OCI-LY7 (cell line): ENCODE measurements at regions not wholly inside any gene's neighbourhood (a gene's known extent, or its start where the extent isn't known, plus 50 kb on each side); places are given as distances from the start of the nearest gene placed in this dataset.
A peak's percentile ranks its signal among the peaks of the same experiment; 100 is the strongest.

Source experiments
- BruUV-seq: library from RNA; stranded (reverse); fragments of 400-500 nt; replicated peaks from 2 replicates; lab custom pipeline; 2021; lab: Mats Ljungman, UMichigan
- CTCF ChIA-PET: fragments of 300-600 bp; sonication (Branson Sonifier 250); formaldehyde crosslinking; loops from one replicate; lab custom pipeline; 2022; ENCODE audit warnings: antibody characterized with exemption; ENCODE audit not compliant: unreplicated experiment; lab: Charles Lee
- POLR2A ChIA-PET: fragments of 300-600 bp; sonication (Branson Sonifier 250); formaldehyde crosslinking; loops from one replicate; lab custom pipeline; 2022; ENCODE audit warnings: antibody characterized with exemption; lab: Charles Lee
- DNase-seq: peaks from one replicate; pipeline ENCODE4 v3.0.0-alpha.2; 2015; ENCODE audit warnings: low spot score
- H2AFZ ChIP-seq: fragments of 200-600 bp; sonication (generic), shearing (Covaris generic); 2 replicates; pipeline ENCODE4 v1.6.1; 2014; ENCODE audit warnings: mild to moderate bottlenecking, antibody characterized with exemption, low read length, moderate library complexity
- H3K27ac ChIP-seq: fragments of 200-600 bp; sonication (generic); 2 replicates; pipeline ENCODE4 v1.5.1; 2014; ENCODE audit warnings: mixed run types, low read depth, mild to moderate bottlenecking, moderate library complexity, low read length, inconsistent platforms; ENCODE audit not compliant: poor library complexity, severe bottlenecking
- H3K36me3 ChIP-seq: fragments of 200-600 bp; sonication (generic); 2 replicates; pipeline ENCODE4 v1.6.1; 2014; ENCODE audit warnings: mild to moderate bottlenecking, antibody characterized with exemption, low read length, moderate library complexity, mixed read lengths; ENCODE audit not compliant: insufficient read depth
- H3K4me1 ChIP-seq: fragments of 200-600 bp; sonication (generic); 2 replicates; pipeline ENCODE4 v1.5.1; 2014; ENCODE audit warnings: mild to moderate bottlenecking, low read length; ENCODE audit not compliant: insufficient read depth, poor library complexity, severe bottlenecking
- H3K4me2 ChIP-seq: fragments of 200-600 bp; sonication (generic); 2 replicates; pipeline ENCODE4 v1.6.1; 2014; ENCODE audit warnings: mild to moderate bottlenecking, low read length
- H3K4me3 ChIP-seq: fragments of 200-600 bp; sonication (generic); 2 replicates; pipeline ENCODE4 v1.5.1; 2014; ENCODE audit warnings: mild to moderate bottlenecking, low read depth, low read length; ENCODE audit not compliant: poor library complexity, severe bottlenecking
- H3K79me2 ChIP-seq: fragments of 200-600 bp; sonication (generic); 2 replicates; pipeline ENCODE4 v1.6.1; 2016; ENCODE audit warnings: low read depth, mild to moderate bottlenecking, low read length, moderate library complexity, mixed read lengths; ENCODE audit not compliant: insufficient read depth
- H3K9me2 ChIP-seq: fragments of 200-600 bp; sonication (generic); 2 replicates; pipeline ENCODE4 v1.6.1; 2016; ENCODE audit warnings: mild to moderate bottlenecking, low read length, mixed read lengths; ENCODE audit not compliant: insufficient read depth
- H3K9me3 ChIP-seq: fragments of 200-600 bp; sonication (generic); 2 replicates; pipeline ENCODE4 v1.6.1; 2014; ENCODE audit warnings: mild to moderate bottlenecking, mixed run types, low read length, mixed read lengths
- H4K20me1 ChIP-seq: fragments of 200-600 bp; sonication (generic); 2 replicates; pipeline ENCODE4 v1.6.1; 2014; ENCODE audit warnings: mild to moderate bottlenecking, antibody characterized with exemption, low read length, moderate library complexity, mixed read lengths; ENCODE audit not compliant: insufficient read depth
- EZH2phosphoT487 ChIP-seq: fragments of 200-600 bp; sonication (generic); IDR thresholded peaks from 2 replicates; pipeline ENCODE4 v1.6.1; 2018; ENCODE audit warnings: low read depth, borderline replicate concordance, mild to moderate bottlenecking, mixed run types, antibody characterized with exemption, low read length, moderate library complexity, mixed read lengths
- intact Hi-C: fragments of 100-400 bp; cut with micrococcal nuclease; formaldehyde crosslinking; loops from one replicate; pipeline ENCODE4 v1.10.0; 2022; ENCODE audit not compliant: unreplicated experiment
- TF ChIP-seq, protein P1 (sequence below): fragments of 200-600 bp; sonication (generic); conservative IDR thresholded peaks from 2 replicates; pipeline ENCODE4 v1.5.1; 2014; ENCODE audit warnings: mild to moderate bottlenecking, antibody characterized with exemption, low read length, moderate library complexity, mixed read lengths

DNA sequence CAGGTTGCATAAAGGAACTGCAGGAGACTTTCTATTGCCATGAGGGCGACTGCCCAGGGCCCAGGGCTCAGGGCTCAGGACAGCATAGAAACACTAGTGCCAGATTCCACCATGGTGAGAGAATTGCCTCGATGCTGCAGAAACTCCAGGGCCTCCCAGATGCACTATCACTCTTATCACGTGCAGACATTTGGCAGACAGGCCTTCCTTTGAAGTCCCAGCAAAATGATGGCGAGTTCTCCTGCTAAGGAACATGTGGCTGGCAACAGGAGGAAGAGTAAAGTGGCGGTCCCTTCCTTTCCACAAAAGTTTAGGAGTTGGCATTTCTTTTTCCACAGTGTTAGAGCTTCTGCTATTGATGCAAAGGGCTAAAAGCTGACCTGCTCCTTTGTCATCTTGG is 214.0 kb upstream of the LNX1 start:
- no peaks in the 10 kb centered on the region for H4K20me1 ChIP-seq
- ChIA-PET CTCF (interaction anchor here (0.6 to 1.3 kb wide), 2 partner anchors 98 to 100 kb away, joined by 4 to 9 read pairs; no protein-coding TSS in a partner anchor), POLR2A (no interaction called here)
- H3K4me1 ChIP-seq, result no peaks in the 10 kb centered on the region
- H3K4me3 ChIP-seq, result no peak overlapping the region
- H3K9me3 ChIP-seq, result no peaks in the 10 kb centered on the region
- no peaks in the 10 kb centered on the region for H3K36me3 ChIP-seq
- DNase-seq, result no peak
- no TSS peak for BruUV-seq
- no peak overlapping the region for H3K4me2 ChIP-seq
- H3K9me2 ChIP-seq, result no peaks in the 10 kb centered on the region
- no peaks in the 10 kb centered on the region for H3K79me2 ChIP-seq
- TF ChIP-seq, protein P1, sequence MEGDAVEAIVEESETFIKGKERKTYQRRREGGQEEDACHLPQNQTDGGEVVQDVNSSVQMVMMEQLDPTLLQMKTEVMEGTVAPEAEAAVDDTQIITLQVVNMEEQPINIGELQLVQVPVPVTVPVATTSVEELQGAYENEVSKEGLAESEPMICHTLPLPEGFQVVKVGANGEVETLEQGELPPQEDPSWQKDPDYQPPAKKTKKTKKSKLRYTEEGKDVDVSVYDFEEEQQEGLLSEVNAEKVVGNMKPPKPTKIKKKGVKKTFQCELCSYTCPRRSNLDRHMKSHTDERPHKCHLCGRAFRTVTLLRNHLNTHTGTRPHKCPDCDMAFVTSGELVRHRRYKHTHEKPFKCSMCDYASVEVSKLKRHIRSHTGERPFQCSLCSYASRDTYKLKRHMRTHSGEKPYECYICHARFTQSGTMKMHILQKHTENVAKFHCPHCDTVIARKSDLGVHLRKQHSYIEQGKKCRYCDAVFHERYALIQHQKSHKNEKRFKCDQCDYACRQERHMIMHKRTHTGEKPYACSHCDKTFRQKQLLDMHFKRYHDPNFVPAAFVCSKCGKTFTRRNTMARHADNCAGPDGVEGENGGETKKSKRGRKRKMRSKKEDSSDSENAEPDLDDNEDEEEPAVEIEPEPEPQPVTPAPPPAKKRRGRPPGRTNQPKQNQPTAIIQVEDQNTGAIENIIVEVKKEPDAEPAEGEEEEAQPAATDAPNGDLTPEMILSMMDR, result no peak
- TF ChIP-seq EZH2phosphoT487, result no peak
- intact Hi-C loops, result no loop called here
- no peak overlapping the region for H3K27ac ChIP-seq
- no peak overlapping the region for H2AFZ ChIP-seq

DNA sequence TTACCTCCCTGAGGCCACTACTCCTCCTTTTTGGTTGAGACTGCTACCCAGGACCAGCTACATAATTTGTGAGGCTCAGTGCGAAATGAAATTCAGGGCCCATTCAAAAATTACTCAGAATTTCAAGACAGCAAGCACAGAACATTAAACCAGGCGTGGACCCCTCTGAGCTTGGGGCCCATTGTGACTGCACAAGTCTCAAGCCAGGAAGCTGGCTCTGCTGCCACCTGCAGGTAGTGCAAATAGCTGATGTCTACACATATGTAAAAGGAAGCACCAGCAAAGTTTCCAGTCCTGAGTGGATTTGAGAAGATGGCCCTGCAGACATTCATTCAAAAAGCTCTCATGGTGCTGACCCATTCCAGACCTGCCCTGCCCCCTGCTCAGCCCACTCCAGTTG is 213.4 kb upstream of the LNX1 start:
- Histone ChIP-seq H3K9me3 (no peaks in the 10 kb centered on the region), H3K36me3 (no peaks in the 10 kb centered on the region), H3K9me2 (no peaks in the 10 kb centered on the region), H3K27ac (no peak overlapping the region), H3K4me1 (no peaks in the 10 kb centered on the region), H3K4me3 (no peak overlapping the region), H4K20me1 (no peaks in the 10 kb centered on the region), H3K79me2 (no peaks in the 10 kb centered on the region), H3K4me2 (no peak overlapping the region), H2AFZ (peak overlapping the region; percentile 21; the same call in 1 of the 2 replicates)
- peak; percentile 78 for DNase-seq
- TF ChIP-seq EZH2phosphoT487, result no peak
- TF ChIP-seq, protein P1, result peak; percentile 89
- no TSS peak for BruUV-seq
- ChIA-PET POLR2A (interaction anchor here (0.7 kb wide), 1 partner anchor 98 kb away, joined by 3 read pairs; no protein-coding TSS in a partner anchor), CTCF (interaction anchor here (0.6 to 1.3 kb wide), 2 partner anchors 98 to 99 kb away, joined by 4 to 9 read pairs; no protein-coding TSS in a partner anchor)
- intact Hi-C loops, result loop anchor here (1.0 to 5.0 kb wide), 3 partner anchors 57 to 607 kb away; no protein-coding TSS in a partner anchor

DNA sequence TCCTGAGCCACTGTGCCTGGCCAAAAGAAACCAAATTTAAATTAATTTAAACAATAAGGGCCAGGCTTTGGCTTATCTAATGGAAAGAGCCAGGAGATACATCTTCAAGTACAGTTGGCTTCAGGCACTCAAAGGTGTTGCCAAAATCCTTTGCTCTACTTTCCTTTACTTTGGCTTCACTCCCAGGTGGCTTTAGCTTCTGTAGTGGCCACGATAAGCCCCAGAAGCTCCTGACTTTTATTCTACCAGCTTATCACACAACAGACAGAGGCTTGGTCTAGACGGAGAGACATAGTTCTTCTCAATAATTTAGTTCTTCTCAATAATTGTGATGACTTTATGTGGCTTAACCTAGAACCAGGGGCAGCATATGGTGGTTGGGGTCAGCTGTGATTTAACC is 211.2 kb upstream of the LNX1 start:
- BruUV-seq, result no TSS peak
- no peaks in the 10 kb centered on the region for H4K20me1 ChIP-seq
- no peak for TF ChIP-seq EZH2phosphoT487
- TF ChIP-seq, protein P1, result no peak
- H3K9me2 ChIP-seq, result no peaks in the 10 kb centered on the region
- intact Hi-C loops, result loop anchor here (5.0 kb wide), 2 partner anchors 55 to 605 kb away; no protein-coding TSS in a partner anchor
- DNase-seq, result no peak
- POLR2A ChIA-PET, result interaction anchor here (1.1 to 1.6 kb wide), 2 partner anchors 96 to 100 kb away, joined by 4 read pairs; no protein-coding TSS in a partner anchor
- H3K36me3 ChIP-seq, result no peaks in the 10 kb centered on the region
- no peaks in the 10 kb centered on the region for H3K9me3 ChIP-seq
- H3K4me1 ChIP-seq, result no peaks in the 10 kb centered on the region
- H3K79me2 ChIP-seq, result no peaks in the 10 kb centered on the region
- H3K27ac ChIP-seq, result no peak overlapping the region
- CTCF ChIA-PET, result interaction anchor here (1.7 kb wide), 1 partner anchor 96 kb away, joined by 4 read pairs; no protein-coding TSS in a partner anchor
- H3K4me3 ChIP-seq, result no peak overlapping the region
- H2AFZ ChIP-seq, result no peak overlapping the region
- H3K4me2 ChIP-seq, result no peak overlapping the region
